ENCODE measurements at regions not wholly inside any gene's neighbourhood (a gene's known extent, or its start where the extent isn't known, plus 50 kb on each side); places are given as distances from the start of the nearest gene placed in this dataset.

DNA sequence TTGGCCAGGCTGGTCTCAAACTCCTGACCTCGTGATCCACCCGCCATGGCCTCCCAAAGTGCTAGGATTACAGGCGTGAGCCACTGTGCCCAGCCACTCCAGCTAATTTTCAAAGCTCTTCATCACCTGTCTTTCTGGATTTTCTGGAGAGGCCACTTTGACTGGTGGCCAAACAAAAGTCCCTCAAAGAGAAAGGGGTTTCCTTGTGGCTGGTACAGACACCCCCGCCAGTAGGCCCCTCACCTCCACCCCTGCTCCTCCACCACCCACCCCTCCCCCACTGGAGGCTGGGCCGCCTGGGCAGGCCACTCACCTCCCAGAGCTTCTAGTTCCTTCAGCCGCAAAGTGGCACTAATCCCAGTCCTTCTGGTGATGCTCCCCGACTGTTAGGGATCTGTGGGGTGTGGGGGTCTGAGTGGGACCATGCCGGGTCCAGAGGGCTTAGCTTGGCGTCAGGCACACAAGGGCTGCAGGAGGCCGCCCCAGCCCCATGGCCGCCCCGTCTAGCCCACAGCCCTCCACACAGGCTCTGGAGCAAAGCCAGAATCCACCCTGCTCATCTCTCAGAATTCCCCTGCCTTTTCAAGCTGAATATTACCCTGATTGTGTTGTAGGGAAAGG is 182.0 kb upstream of the IER5L start:
- no peak for DNase-seq (ENCODE audit: low read depth, low spot score)
- no peak overlapping the region for H3K4me3 ChIP-seq (ENCODE audit: low read length)

DNA sequence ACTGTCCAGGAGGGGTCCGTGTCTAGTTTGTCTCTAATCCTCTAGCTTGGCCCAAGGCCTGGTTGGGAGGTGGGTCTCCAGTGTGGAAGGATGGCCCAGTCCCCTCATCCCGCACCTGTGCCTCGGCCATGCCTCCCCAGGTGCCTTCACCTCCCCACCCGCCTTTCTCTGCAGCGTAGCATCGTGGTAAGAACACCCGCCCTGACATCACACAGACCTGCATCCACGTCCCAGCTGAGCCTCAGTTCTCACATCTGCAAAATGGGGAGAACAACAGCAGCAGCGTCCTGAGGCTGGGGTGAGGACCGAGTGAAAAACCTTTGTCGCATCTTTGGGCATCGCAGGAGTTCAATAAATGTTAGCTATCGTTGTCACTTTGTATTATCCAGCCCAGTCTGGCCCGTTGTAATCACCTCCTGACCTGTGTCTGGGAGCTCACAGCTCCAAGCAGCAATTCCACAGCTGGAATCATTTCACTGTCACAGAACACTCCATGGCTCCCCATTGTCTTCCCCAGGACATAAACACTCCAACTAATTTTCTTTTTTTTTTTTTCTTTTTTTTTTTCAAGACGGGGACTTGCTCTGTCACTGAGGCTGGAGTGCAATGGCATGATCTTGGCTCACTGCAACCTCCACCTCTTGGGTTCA is 181.2 kb upstream of the IER5L start:
- DNase-seq (ENCODE audit: low read depth, low spot score), result no peak
- no peak overlapping the region for H3K4me3 ChIP-seq (ENCODE audit: low read length)

DNA sequence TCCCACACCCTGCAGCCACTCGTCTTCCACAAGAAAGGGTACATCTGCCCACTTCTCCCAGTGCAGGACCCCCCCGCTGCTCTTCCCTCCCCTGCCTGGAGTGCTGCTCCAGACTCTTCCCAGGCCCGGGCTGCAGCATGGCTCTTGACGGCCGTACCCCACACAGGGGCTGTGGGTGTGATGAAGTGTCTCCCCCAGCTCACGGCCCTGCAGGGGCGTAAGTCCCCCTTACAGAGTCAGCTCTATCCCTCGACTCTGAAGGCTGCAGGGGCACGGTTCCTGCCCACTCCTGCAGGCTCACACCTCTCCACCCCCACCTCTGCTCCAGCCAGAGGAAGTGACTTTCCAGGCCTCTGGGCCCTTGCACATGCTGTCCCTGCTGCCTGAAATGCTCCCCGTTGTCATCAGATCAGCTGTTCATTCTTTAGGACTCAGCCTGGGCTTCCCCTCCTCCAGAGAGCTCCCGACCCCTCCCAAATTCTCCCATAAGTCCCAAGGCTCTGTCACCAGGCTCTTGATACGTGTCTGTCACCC is 180.6 kb upstream of the IER5L start:
- no peak overlapping the region for H3K4me3 ChIP-seq (ENCODE audit: low read length)
- DNase-seq (ENCODE audit: low read depth, low spot score), result no peak

DNA sequence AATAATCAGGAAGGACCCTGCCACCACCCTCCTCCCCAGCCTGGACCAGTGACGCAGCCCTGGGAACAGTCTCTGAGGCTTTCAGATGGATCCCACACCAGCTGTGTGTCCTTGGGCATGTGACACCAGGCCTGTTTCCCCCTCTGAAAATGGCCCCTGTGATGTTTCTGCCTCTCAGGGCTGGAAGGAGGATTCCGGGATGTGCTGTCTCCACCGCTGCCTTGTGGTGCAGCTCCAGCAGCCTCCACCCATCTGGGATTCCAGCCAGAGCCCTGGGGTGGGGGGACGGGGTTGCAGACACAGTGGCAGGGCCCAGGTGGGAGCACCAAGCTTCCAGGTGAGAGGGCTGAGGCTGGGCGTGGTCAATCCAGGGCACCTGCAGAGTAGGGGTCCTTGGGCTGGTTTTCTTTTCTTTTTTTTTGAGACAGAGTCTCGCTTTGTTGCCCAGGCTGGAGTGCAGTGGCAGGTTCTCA is 179.7 kb upstream of the IER5L start:
- H3K4me3 ChIP-seq (ENCODE audit: low read length), result no peak overlapping the region
- no peak for DNase-seq (ENCODE audit: low read depth, low spot score)

DNA sequence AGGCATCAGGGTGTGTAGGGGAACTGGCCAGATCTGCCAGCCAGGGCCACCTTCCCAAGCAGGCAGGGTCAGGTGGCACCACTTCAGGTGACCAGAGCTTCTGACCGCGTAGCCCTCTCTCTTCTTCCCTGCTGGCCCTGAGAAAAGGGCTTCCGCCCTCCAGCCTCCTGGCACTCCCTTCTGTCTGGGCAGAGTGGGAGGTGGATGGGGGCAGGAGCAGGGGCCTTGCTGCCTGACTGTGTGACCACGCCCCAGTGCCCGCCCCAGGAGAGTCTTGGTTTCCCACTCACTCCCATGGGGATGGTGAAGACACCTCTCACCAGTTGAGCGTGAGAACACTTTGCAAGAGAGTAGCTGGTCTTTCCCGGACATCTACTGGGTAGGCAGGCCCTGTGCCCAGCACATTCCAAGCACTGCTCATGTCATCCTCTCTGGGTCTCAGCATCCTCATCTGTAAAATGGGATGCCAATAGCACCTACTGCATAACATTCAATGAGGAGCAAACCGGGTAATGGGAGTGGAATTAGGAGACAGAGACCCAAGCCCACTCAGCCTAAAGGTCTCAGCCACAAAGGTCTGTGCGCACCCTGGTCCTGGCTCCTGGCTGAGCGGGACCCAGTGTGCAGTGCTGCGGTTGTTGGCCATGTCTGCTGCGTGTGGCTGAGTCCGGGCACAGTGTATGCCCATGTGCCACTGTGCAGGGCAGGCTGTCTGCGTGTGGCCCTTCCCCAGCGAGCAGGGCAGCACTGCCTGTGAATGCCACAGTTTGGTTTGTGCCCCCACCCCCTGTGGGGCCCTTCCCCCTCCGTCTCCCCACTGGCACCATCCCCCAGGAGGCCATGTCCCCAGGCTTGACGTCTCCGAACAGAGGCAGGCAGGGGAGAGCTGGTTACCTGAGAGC is 179.1 kb upstream of the IER5L start:
- DNase-seq (ENCODE audit: low read depth, low spot score), result no peak
- H3K4me3 ChIP-seq (ENCODE audit: low read length), result no peak overlapping the region

DNA sequence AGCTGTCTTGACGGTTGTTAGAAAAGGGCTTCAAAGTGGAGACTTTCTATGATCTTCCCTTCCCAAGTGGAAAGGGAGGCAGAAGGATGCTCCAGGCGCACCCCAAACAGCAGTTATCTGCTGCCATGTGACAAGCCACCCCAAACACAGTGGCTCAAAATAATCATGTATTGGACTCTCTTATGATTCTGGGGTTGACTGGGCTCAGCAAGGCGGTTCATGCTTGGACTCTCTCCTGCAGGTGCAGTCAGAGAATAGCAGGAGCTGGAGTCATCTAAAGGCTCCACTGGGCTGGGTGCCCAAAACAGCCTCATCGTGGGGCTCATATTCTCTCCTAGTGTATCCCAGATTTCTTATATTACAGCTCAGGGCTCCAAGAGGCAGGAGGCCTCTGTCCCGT is 177.6 kb upstream of the IER5L start:
- no peak for DNase-seq (ENCODE audit: low read depth, low spot score)
- no peak overlapping the region for H3K4me3 ChIP-seq (ENCODE audit: low read length)

DNA sequence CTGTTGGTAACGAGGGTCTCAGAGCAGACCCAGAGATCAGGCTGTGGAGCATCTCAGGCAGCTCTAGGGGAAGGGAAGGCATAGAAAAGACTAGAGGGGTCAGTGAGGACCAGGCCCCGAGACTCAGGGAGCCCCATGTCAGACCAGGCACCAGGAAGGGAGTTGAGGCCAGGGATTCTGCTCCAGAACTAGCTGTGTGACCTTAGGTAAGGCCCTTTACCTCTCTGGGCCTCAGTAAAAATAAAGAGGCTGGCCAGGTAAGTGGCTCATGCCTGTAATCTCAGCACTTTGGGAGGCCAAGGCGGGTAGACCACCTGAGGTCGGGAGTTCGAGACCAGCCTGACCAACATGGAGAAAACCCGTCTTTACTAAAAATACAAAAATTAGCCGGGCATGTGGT is 176.4 kb upstream of the IER5L start:
- DNase-seq (ENCODE audit: low read depth, low spot score), result no peak
- no peak overlapping the region for H3K4me3 ChIP-seq (ENCODE audit: low read length)

DNA sequence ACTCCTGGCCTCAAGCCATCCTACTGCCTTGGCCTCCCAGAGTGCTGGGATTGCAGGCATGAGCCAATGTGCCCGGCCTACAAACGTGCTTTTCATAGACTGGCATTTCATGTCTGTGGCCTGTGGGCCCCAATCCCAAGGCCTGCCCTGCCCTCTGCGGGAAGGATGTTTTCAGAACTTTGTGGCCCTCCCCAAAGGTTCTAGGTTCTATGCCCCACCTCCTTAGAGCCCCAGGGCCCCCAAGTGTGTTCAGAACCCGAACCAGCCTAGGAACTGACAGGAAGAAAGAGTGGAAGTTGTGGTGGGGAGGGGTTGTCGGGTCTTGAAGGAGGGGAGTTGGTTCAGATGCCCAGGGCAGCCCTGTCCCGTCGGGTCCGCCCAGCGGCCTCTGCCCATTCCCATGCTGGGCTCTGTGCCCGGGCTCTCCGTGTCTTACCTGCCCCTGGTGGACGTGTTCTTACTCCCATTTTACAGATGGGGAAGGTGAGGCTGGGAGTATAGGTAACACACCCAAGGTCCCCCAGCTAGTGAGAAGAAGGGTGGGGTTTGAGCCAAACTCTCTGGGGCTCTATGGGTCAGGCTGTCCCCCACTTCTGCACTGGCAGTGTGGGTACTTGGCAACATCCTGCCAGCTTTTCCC is 175.8 kb upstream of the IER5L start:
- DNase-seq (ENCODE audit: low read depth, low spot score), result no peak
- H3K4me3 ChIP-seq (ENCODE audit: low read length), result no peak overlapping the region

DNA sequence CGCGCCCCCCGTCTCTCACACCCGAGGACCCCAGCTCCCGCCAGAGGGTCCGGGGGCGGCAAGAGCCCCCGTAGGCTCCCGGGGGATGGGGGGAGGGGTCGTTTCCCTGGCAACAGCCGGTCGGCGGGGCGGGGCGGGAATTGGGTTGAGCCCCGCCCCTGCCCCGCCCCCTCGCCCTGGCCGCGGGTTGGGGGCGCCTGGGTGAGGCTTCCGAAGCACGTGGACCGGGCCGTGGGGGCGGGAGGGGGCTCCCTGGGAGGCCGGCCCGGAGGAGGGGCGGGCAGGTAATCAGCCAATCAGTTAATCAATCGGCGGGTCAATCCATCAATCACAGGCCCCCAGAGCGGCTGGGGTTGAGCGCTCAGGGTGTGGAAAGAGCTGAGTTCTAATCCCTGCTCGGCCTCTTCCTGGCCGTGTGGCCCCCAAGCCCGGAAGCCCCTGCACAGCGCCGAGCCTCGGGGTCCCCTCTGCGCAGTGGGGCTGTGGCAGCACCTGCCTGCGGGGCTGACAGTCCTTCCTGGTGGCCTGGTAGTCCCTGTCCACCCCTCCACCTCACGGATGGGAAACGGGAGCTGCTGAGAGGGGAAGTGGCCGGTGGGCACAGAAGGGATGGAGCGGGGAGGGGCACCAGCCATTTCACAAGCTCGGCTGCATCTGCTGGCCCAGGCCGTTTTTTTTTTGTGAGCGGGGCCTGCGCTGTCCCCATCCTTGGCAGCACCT is 174.2 kb upstream of the IER5L start:
- no peak for DNase-seq (ENCODE audit: low read depth, low spot score)
- no peak overlapping the region for H3K4me3 ChIP-seq (ENCODE audit: low read length)

DNA sequence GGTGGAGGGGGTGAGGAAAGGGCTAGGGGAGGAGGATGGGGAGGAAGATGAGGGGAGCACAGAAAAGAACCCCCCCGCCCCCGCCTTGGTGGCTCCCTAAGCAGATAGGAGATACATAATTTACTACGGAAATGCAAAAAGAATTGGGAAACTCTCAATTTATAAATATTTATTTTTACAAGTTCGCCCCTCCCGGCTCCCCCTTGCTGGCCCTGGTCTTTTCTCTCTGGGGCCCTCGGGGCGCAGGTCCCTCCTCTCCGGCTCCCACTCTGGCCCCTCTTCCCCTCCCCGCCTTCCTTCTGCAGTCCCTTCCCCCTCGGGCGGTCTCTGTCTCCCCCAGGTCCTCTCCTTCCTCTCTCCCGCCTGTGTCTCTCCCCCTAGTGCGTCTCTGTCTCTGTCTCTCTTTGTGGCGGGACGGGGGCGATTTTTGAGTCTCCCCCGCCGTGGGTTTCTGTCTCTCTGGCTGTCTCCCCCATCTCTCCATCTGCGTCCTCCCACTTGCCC is 173.6 kb upstream of the IER5L start:
- H3K4me3 ChIP-seq (ENCODE audit: low read length), result no peak overlapping the region
- DNase-seq (ENCODE audit: low read depth, low spot score), result no peak

DNA sequence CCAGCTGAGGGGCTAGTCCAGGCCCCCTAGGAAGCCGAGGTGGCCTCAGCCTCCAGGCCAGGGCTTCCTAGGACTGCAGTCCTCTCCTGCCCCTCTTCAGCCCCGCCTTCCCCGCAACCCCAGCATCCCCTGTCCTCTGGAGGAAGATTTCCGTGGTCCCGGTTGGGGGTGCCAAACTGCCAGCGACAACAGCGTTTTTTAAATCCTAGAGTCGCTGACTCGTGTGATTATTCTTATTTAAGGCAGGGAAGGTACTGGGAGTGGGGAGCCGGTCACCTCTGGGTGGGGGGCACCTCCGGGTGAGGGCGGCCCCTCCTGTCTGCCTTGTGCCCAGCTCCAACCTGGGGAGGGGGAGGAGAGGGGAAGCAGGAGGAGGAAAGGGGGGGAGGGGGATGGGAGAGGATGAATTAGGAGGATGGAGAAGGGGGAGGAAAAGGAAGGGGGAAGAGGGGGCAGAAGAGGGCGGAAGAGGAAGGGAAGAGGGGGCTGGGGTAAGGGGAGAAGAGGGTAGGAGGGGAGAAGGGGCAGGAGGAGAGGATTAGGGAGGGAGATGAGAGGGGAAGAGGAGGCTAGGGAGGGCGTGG is 173.1 kb upstream of the IER5L start:
- H3K4me3 ChIP-seq (ENCODE audit: low read length), result no peak overlapping the region
- no peak for DNase-seq (ENCODE audit: low read depth, low spot score)

DNA sequence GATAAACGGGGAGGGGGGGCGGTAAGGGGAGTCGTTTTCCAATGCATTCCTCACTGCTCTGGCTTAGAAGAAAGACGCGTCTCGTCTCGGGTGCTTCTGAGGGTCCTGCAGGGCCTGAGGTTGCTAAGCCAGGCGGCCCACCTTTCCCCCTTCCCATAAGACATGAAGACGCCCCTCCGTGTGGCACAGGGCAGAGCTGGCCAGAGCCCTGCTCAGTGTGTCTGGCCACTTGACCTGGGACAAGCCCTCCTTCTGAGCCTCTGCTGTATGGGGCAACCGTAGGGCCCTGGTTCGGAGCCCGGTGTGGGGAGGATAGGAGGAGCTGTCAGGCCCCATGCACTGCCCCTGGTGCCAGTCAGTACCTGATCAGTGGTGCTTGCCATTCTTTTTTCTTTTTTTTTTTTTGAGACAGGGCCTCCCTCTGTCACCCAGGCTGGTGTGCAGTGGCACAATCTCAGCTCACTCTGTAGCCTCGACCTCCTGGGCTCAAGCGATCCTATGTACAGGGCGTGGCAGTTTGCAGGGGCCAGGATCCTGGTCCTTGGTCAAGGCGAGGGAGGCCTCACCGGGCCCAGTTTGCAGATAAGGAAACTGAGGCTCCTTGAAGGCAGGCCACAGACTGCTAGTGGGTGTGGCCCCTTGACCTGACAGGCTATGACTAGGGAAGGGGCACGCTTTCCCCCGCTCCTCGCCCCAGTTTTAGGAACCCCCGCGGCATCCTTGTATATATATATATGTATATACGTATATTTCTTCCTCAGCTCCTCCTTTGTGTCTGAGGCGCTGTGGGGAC is 172.3 kb upstream of the IER5L start:
- no peak overlapping the region for H3K4me3 ChIP-seq (ENCODE audit: low read length)
- DNase-seq (ENCODE audit: low read depth, low spot score), result no peak

DNA sequence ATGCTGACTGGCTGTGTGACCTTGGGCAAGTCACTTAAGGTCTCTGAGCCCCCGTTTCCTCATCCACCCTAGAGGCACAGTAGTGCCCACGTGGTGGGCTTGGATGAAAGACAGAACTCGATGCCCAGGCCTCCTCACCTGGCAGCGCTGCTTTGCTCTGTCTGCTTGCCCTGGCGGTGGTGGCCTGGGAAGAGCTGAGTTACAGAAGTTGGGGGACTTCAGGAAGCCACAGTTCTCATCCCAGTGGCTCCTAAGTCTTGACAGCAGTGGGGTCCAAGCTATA is 171.5 kb upstream of the IER5L start:
- DNase-seq (ENCODE audit: low read depth, low spot score), result no peak
- H3K4me3 ChIP-seq (ENCODE audit: low read length), result no peak overlapping the region

DNA sequence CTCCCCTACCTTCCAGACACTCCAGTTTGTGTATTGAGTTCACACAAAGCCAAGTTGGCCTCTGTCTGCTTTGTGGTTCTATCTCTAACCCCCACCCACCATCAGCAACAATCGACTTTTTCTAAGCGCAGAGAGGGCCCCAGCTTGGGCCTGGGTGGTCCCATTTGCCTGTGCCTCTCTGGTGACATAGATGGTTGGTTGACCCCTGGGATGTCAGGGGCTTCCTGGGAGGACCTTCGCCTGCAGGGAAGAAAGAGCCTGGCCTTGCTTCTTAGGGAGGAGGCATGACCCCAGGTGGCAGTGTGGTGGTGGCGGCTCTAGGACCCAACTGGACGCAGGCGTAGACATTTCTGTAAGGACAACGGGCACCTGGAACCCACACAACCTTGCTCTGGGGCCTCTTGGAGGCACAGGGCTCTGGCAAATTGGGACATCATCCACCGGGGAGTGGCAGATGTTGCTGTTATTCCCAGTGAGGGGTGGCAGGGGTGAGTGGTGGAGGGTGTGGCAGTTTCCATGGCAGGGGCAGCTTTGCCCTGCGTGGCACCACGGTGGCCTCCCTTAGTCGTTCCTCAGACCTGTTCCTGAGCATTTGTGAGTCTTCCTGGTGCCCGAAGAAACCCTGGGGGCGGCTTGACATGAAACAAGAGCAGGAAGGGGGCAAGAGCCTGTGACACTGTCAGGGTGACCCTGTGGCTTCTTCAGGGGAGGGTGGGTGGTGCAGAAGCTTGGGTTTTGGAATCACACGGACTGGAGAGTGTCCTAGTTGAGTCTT is 171.0 kb upstream of the IER5L start:
- DNase-seq (ENCODE audit: low read depth, low spot score), result no peak
- H3K4me3 ChIP-seq (ENCODE audit: low read length), result no peak overlapping the region

DNA sequence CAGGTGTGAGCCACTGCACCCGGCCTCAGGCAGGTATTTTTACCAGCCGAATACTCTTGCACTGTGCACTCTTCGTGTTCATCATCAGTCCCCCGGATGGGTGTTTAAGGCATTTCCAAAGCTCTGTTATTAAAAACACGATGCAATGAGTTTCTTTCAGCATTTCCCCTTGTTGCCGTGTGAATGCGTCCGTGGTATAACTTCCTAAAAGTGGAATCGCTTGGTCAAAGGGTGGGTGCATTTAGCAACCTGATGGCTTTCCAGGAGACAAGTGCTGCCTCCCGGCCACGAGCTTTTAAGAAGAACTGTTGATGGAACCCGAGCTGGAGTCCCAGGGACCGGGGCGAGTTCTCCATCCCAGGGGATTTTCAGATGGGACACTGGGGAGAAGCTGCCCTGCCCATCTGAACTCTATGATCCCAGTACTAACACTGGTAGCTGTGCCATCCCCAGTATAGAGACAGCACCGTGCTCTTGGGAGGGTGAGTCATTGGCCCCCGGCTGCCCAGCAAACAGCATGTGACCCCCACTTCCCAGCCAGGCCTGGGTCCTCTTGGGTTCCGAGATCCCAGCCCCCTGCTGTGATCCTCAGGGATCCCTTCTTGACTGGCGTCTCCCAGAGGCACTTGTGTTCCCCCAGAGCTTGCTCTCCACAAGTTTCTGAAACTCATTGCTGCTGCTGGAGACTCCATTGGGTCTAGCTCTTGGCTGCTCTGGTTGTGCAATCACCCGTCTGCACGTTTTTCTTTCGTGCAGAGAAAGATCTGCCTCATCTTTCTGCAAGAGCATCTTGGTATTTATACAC is 169.5 kb upstream of the IER5L start:
- no peak overlapping the region for H3K4me3 ChIP-seq (ENCODE audit: low read length)

DNA sequence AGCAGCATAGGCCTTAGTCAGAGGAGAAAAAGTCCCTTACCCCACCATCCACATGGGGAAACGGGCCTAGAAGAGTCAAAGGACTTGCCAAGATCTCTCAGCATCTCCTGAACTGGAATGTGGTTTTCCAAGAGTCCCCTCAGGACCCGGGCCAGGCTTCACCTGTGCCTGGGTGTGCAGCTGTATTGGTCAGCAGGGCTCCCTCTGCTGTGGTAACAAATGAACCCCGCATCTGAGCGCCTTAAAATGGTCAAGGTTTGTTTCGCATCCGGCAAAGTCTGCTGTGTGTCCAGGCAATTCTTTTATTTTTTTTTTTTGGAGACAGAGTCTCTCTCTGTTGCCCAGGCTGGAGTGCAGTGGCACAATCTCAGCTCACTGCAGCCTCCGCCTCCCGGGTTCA is 168.0 kb upstream of the IER5L start:
- DNase-seq (ENCODE audit: low read depth, low spot score), result no peak
- no peak overlapping the region for H3K4me3 ChIP-seq (ENCODE audit: low read length)

More for the DNA sequence above, 169.5 kb upstream of the IER5L start:
- no peak for DNase-seq (ENCODE audit: low read depth, low spot score)

Data from Jurkat, Clone E6-1 (cell line).